MCF 10A (cell line): ENCODE measurements at regions not wholly inside any gene's neighbourhood (a gene's known extent, or its start where the extent isn't known, plus 50 kb on each side); places are given as distances from the start of the nearest gene placed in this dataset.
"Not testable (repeated sequence)": the region's sequence is repeated elsewhere in the genome, so short reads cannot be mapped to it uniquely, and the experiment has no call there.

Experiments used
- BruUV-seq: library from RNA; stranded (reverse); fragments of 400-500 nt; replicated peaks from 2 replicates; lab custom pipeline; 2021; lab: Mats Ljungman, UMichigan
- CTCF ChIA-PET: fragments of 300-600 bp; sonication (Branson Sonifier 250); formaldehyde crosslinking; extraction: SDS; loops from one replicate; lab custom pipeline; 2021; ENCODE audit warnings: antibody characterized with exemption, inconsistent platforms; lab: Yijun Ruan, JAX
- POLR2A ChIA-PET: fragments of 300-600, 350-650 bp; sonication (Branson Sonifier 250); formaldehyde crosslinking; extraction: SDS; loops from one replicate; lab custom pipeline; 2020; ENCODE audit warnings: antibody characterized with exemption, inconsistent platforms; lab: Yijun Ruan, JAX
- DNase-seq: peaks from one replicate; pipeline ENCODE4 v3.0.0-alpha.2; 2018; ENCODE audit not compliant: unreplicated experiment
- H3K27ac Mint-ChIP-seq: one replicate; pipeline ENCODE4 v1.8.0; 2022; ENCODE audit warnings: mild to moderate bottlenecking, low read depth, mixed read lengths; ENCODE audit not compliant: unreplicated experiment
- H3K27me3 Mint-ChIP-seq: one replicate; pipeline ENCODE4 v1.8.0; 2022; ENCODE audit warnings: mixed read lengths; ENCODE audit not compliant: insufficient read depth, unreplicated experiment
- H3K36me3 Mint-ChIP-seq: one replicate; pipeline ENCODE4 v1.8.0; 2022; ENCODE audit warnings: mild to moderate bottlenecking, moderate library complexity, mixed read lengths; ENCODE audit not compliant: insufficient read depth, unreplicated experiment
- H3K4me1 Mint-ChIP-seq: one replicate; pipeline ENCODE4 v1.8.0; 2022; ENCODE audit warnings: mixed read lengths; ENCODE audit not compliant: insufficient read depth, unreplicated experiment
- H3K4me3 Mint-ChIP-seq: one replicate; pipeline ENCODE4 v1.8.0; 2022; ENCODE audit warnings: mild to moderate bottlenecking, moderate library complexity, mixed read lengths; ENCODE audit not compliant: unreplicated experiment
- H3K9me3 Mint-ChIP-seq: one replicate; pipeline ENCODE4 v1.8.0; 2022; ENCODE audit warnings: mixed read lengths; ENCODE audit not compliant: unreplicated experiment
- intact Hi-C: fragments of 100-400 bp; cut with micrococcal nuclease; formaldehyde crosslinking; loops from 2 replicates; pipeline ENCODE4 v1.14.1; 2022
- TF ChIP-seq, protein P1 (sequence below): fragments of 200-600 bp; IDR thresholded peaks from one replicate; pipeline ENCODE4 v1.8.0; 2022; ENCODE audit warnings: antibody characterized with exemption, mild to moderate bottlenecking; ENCODE audit not compliant: unreplicated experiment

DNA sequence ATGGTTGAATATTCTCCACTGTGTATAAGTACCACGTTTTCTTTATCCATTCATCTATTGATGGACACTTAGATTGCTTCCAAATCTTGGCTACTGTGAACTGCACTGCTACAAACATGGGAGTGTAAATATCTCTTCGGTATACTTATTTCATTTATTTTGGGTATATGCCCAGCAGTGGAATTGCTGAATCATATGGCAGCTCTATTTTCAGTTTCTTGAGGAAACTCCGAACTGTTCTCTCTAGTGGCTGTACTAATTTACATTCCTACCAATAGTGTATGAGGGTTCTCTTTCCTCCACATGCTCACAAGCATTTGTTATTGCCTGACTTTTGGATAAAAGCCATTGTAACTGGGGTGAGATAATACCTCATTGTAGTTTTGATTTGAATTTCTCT is 623.1 kb upstream of the LRFN5 start:
- H3K4me1 Mint-ChIP-seq = no peaks in the 10 kb centered on the region
- no TSS peak for BruUV-seq
- ChIA-PET POLR2A (no interaction called here), CTCF (no interaction called here)
- H3K4me3 Mint-ChIP-seq = no peak overlapping the region
- TF ChIP-seq, protein P1, sequence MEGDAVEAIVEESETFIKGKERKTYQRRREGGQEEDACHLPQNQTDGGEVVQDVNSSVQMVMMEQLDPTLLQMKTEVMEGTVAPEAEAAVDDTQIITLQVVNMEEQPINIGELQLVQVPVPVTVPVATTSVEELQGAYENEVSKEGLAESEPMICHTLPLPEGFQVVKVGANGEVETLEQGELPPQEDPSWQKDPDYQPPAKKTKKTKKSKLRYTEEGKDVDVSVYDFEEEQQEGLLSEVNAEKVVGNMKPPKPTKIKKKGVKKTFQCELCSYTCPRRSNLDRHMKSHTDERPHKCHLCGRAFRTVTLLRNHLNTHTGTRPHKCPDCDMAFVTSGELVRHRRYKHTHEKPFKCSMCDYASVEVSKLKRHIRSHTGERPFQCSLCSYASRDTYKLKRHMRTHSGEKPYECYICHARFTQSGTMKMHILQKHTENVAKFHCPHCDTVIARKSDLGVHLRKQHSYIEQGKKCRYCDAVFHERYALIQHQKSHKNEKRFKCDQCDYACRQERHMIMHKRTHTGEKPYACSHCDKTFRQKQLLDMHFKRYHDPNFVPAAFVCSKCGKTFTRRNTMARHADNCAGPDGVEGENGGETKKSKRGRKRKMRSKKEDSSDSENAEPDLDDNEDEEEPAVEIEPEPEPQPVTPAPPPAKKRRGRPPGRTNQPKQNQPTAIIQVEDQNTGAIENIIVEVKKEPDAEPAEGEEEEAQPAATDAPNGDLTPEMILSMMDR = no peak
- H3K27ac Mint-ChIP-seq = no peak overlapping the region
- H3K9me3 Mint-ChIP-seq = no peaks in the 10 kb centered on the region
- H3K27me3 Mint-ChIP-seq = peaks cover 52% of the 10 kb centered on the region
- intact Hi-C loops = no loop called here
- peak; percentile 42 for DNase-seq
- H3K36me3 Mint-ChIP-seq = no peaks in the 10 kb centered on the region

DNA sequence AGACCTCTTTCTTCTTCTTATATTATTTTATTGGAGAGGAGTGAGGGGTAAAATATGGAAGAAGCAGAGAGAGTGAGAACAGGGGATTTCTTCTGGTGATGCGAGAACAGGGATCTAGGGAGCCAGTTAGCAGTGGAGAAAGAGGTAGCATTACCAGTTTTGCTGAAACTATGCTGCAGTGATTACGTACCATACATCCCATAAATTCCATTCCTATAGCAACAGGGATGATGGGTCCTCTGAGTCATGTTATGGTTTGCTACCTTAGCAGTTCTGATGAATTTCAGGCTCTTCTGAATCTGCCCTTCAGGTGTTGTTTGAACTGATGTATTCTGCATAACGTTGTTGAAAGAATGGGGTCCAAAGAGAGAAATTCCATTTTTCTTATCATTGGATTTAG is 625.4 kb upstream of the LRFN5 start:
- POLR2A ChIA-PET = no interaction called here
- TF ChIP-seq, protein P1 = no peak
- CTCF ChIA-PET = no interaction called here
- H3K4me1 Mint-ChIP-seq = no peaks in the 10 kb centered on the region
- peaks cover 47% of the 10 kb centered on the region for H3K27me3 Mint-ChIP-seq
- DNase-seq = peak; percentile 49
- BruUV-seq = no TSS peak
- intact Hi-C loops = no loop called here
- H3K27ac Mint-ChIP-seq = no peak overlapping the region
- H3K9me3 Mint-ChIP-seq = no peaks in the 10 kb centered on the region
- H3K36me3 Mint-ChIP-seq = no peaks in the 10 kb centered on the region
- H3K4me3 Mint-ChIP-seq = no peak overlapping the region

DNA sequence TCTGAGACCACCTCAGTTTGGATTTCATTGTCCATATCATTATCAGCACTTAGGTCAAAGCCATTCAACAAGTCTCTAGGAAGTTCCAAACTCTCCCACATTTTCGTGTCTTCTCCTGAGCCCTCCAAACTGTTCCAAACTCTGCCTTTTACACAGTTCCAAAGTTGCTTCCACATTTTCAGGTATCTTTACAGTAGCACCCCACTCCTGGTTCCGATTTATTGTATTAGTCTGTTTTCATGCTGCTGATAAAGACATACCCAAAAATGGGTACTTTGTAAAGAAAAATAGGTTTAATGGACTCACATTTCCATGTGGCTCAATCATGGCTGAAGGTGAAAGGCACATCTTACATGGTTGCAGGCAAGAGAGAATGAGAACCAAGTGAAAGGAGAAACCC is 646.4 kb upstream of the LRFN5 start:
- not testable (repeated sequence) for BruUV-seq

DNA sequence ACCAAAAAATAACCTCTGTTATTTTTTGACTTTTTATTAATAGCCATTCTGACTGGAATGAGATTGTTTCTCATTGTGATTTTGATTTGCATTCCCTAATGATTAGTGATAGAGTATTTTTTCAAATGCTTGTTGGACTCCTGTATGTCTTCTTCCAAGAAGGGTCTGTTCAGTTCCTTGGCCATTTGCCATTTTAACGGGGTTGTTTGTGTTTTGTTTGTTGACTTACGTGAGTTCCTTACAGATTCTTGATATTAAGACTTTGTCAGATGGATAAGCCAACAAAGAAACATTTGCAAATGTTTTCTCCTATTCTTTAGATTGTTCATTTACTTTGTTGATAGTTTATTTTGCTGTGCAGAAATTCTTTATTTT is 651.6 kb upstream of the LRFN5 start:
- no peak for DNase-seq
- H3K27ac Mint-ChIP-seq = no peak overlapping the region
- POLR2A ChIA-PET = no interaction called here

More for the DNA sequence above, 646.4 kb upstream of the LRFN5 start:
- H3K36me3 Mint-ChIP-seq, H3K4me3 Mint-ChIP-seq, intact Hi-C loops, H3K27ac Mint-ChIP-seq, DNase-seq, POLR2A ChIA-PET, H3K4me1 Mint-ChIP-seq, CTCF ChIA-PET: not testable (repeated sequence)
- Mint-ChIP-seq H3K9me3 (peaks cover 17% of the 10 kb centered on the region), H3K27me3 (peaks cover 11% of the 10 kb centered on the region)

DNA sequence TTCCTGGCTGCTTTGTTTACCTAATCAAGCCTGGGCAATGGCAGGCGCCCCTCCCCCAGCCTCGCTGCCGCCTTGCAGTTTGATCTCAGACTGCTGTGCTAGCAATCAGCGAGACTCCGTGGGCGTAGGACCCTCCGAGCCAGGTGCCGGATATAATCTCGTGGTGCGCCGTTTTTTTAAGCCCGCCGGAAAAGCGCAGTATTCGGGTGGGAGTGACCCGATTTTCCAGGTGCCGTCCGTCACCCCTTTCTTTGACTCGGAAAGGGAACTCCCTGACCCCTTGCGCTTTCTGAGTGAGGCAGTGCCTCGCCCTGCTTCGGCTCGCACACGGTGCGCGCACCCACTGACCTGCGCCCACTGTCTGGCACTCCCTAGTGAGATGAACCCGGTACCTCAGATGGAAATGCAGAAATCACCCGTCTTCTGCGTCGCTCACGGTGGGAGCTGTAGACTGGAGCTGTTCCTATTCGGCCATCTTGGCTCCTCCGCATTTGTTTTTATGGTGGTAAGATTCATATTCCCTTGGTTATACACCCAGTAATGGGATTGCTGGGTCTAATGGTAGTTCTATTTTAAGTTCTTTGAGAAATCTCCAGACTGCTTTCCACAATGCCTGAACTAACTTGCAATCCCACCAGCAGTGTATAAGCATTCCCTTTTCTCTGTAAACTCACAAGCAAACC is 652.1 kb upstream of the LRFN5 start:
- H3K27me3 Mint-ChIP-seq, BruUV-seq, H3K27ac Mint-ChIP-seq, H3K36me3 Mint-ChIP-seq, DNase-seq, H3K4me1 Mint-ChIP-seq, POLR2A ChIA-PET, H3K9me3 Mint-ChIP-seq, H3K4me3 Mint-ChIP-seq, intact Hi-C loops, CTCF ChIA-PET: not testable (repeated sequence)

More for the DNA sequence above, 651.6 kb upstream of the LRFN5 start:
- H3K9me3 Mint-ChIP-seq = peaks cover 12% of the 10 kb centered on the region
- H3K36me3 Mint-ChIP-seq = peaks cover 10% of the 10 kb centered on the region
- TF ChIP-seq, protein P1 = no peak
- H3K27me3 Mint-ChIP-seq = no peaks in the 10 kb centered on the region
- H3K4me1 Mint-ChIP-seq = no peaks in the 10 kb centered on the region
- no TSS peak for BruUV-seq
- no peak overlapping the region for H3K4me3 Mint-ChIP-seq
- CTCF ChIA-PET = no interaction called here
- intact Hi-C loops = no loop called here
